Cerebellar cortex (tissue), 1 donor: ENCODE measurements at regions not wholly inside any gene's neighbourhood (a gene's known extent, or its start where the extent isn't known, plus 50 kb on each side); places are given as distances from the start of the nearest gene placed in this dataset.
"Not testable (repeated sequence)": the region's sequence is repeated elsewhere in the genome, so short reads cannot be mapped to it uniquely, and the experiment has no call there.

Experiments
- DNase-seq: peaks from one replicate; pipeline ENCODE4 v3.0.0-alpha.2; 2015; ENCODE audit warnings: low spot score

DNA sequence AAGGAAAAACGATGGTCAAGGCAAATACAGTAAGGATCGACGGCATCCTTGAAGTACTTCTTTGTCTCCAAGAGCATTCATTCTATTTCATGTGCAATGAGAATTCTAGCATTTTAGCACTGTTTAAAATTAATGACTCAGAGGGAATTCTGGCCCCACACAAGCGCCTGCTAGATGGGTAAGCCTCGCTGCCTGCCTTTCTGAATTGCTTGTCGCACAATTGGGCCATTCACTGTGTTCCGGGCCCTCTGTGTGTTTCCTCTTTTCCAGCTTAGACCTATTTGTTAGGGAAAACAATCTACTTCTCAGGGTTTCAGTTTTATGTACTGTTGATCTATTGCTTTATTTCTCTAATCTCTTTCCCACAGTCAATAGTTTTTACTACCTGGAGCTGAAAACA is 204.7 kb upstream of the ZNF32 start:
- no peak for DNase-seq

DNA sequence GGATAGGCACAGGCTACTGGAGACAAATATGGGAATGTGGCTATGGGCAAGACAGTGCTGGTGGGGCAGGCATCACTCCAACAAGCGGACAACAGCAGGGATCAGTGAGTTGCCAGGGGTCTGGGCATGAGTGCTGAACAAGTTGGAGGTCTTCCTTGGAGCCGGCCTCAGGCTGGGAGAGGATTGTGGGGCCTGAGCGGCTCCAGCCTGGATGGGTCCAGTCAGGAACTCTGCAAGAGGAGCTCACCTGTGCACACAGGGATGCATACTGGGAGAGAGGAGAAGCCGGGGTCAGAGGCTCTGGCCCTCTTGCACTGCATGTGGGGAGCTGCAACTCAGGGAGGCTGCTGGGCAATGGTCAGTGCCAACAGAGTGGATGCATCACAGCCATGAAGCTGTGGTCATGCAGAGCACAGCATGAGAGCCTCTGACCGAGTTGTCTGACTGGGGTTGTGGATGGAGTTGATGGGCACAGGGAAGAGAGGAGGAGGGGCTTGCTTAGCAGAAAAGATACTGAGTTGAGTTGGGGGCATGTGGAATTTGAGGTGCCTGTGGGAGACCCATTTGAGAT is 204.0 kb upstream of the ZNF32 start:
- no peak for DNase-seq

DNA sequence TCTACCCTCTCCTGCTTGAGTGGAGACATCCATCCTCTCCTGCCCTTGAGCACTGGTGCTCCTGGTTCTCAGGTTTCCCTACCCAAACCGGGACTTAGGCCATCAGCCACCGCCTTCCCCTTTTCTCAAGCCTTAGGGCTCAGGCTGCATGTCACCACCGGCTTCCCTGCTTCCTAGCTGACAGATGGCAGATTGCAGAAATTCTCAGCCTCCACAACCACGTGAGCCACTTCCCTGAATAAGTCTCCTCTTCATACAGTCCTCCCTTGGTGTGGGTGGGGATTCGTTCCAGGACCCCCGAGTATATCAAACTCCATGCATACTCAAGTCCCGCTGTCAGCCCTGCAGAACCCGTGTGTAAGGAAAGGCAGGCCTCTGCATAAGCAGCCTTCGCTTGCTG is 203.5 kb upstream of the ZNF32 start:
- DNase-seq = peak; percentile 67

DNA sequence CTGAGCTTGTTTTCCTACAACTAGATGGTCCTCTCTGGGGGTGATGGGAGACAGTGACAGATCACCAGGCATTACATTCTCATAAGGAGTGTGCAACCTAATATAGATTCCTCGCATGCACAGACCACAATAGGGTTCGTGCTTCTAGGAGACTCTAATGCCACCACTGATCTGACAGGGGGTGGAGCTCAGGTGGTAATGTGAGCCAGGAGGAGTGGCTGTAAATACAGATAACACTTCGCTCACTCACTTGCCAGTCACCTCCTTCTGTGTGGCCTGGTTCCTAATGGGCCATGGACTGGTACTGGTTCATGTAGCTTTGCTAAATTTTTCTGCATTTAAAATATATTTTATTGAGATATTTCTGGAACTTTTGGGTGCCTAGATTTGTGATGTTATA is 202.3 kb upstream of the ZNF32 start:
- DNase-seq = no peak

DNA sequence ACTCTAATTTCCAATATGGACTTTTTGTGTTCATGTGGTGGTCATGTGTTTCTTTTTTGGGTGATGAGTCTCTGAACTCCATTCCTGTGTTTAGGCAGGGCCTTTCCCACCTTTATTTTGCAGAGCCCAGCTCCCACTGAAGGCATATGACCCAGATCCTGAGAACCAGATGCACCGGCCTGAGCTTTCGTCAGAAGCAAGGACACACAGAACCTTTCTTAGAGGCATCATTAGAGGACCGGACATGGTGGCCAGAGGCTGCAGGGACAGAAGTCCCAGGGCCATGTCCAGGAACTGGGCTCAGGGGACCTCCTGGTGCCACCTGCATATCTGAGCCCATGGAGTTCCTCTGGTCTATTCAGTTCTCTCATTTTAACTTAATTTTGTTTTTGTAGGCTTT is 200.9 kb upstream of the ZNF32 start:
- DNase-seq = no peak

DNA sequence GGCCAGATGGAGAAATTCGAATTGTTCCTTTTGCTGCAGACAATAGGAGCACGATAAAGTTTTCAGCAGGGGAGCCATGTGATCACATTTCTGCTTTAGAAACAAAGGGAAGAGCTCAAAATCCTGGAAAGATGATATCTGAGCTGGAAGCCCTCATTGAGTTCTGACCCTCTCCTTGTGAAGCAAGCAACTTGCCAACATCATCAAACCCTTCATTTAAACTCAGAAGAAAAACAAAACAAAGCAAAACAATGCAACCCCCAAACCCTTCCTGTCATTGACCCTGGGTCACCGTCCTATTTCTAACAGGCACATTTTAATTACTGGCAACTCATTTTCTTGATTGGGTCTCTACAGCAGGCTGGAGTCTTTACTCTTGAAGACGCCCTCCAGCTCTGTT is 198.3 kb upstream of the ZNF32 start:
- no peak for DNase-seq

DNA sequence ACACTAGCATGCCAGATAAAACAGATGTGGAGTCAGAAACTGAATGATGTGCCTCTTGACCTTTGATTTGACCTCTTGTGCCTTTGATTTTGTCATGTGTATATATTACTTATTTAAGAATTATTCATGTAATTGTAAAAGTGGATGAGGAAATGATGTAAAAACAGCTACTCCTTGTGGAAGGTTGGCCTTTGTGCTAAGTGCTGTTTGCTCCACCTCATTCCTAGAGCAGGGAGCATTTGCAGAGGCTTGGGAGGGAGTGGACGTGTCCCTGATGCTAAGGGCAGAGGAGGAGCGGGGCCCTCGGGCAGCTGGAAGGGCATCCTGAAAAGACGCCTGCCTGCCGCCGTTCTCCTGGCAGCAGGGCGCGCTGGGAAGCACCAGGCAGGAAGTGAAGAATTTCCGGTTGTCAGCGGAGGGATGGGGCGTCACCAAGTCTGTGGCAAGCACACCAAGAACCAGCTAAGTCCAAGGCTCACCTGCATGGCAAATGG is 197.6 kb upstream of the ZNF32 start:
- DNase-seq = no peak

DNA sequence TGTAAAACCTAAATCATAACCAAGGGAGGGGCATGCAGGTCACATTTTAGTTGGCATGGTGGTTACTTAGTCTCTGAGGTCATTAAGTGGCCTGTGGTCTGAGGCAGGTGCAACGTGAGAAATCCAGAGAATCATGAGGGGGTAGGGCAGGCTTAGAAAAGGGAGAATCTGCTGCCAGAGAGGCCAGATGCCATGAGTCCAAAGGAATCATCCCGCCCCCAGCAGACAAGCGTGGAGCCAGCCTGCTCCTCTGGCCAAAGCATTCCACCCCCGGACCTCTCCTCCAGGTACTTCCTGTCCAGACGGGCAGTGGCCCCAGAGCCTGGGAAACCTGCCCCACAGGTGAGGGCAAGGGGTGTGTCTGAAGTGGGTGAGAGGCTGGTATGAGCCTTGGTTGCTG is 196.4 kb upstream of the ZNF32 start:
- no peak for DNase-seq

DNA sequence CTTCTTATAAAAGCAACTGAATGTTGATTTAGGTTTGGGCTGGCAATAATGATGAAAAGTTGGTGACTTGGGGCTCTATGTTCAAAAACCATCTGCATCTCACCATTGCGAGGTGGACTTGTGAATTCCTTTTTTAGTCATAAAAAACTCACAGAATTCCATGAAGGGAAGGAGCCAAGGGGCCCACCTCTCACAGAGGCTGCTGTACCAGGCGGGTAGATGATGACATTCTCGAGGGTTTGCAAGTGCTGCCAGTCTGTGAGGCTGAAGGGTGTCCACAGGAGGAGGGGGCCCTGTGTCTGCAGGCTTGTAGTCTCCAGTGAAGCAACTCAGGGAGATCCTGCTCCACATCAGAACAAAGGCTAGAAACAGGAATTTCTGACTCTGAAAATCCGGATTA is 195.5 kb upstream of the ZNF32 start:
- DNase-seq = no peak

DNA sequence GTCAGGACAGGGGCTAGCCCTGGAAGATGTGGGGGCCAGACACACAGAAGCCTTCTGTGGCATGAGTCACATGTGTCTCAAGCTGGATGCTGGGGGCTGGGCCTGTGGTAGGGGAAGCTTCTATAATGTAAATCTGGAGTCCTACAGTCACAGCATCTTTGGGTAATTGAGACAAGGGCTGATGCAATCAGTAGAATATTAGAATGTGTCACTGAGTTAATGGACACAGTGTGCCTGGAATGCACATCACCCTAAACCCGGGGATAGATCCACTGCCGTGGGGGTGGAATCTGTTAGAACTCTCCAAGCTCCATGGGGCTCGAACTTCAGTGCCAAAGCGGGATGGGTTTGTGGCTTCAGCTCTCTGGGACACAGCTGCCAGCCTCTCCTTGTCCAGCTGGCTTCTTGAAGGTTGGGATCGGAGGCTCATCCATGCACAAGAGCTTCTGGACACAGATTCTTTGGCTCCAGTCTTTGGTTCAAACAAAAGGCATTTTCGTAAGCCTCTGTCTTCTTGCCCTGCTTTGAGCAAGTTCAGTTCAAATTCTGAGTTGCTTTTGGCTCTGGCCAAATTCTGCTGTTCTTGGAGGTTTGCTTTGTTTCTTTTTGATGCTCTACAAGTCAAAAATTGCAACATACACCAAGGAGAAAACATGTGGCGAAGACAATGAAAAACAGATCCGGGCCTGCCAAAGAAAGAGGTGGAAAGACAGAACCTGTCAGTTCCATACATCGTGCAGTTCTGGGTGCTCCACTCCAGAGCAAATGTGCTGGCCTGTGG is 194.8 kb upstream of the ZNF32 start:
- no peak for DNase-seq

DNA sequence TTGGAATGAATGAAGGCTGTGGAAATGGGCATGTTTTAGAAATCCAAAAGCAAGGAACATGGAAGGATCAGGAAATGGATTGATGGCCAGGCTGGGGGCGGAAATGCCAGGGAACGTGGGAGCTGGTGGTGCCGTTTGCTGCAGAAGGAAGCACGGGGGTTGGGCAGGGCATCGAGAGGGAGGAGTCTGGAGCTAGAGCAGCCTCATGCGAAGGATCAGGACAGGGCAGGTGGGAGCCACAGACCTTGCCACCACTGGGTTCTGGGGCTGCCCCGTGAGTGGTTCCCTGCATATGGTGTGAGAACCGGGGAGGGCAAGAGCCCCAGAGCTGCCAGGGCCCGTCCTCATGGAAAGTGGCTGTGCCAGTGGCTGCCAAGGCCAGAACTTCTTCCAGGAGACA is 193.8 kb upstream of the ZNF32 start:
- DNase-seq = no peak

DNA sequence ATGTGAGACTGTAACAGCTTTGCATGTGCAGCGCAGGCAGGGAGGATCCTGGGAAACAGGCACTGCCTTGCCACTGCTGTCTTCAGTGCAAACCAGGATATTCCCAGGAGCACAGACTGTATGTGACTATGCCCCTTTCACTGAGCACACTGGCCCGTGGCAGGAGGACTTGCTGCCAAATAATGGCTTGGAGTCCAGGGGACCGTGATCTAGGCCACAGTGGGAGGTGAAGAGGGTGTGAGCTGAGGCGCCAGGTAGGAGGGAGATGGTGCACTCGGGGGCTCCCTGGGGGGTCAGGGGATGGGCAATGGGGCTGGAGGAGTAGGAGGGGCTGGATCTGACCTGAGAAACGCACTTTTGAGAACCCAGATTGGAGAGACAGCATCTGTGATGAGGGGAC is 193.4 kb upstream of the ZNF32 start:
- DNase-seq = no peak

DNA sequence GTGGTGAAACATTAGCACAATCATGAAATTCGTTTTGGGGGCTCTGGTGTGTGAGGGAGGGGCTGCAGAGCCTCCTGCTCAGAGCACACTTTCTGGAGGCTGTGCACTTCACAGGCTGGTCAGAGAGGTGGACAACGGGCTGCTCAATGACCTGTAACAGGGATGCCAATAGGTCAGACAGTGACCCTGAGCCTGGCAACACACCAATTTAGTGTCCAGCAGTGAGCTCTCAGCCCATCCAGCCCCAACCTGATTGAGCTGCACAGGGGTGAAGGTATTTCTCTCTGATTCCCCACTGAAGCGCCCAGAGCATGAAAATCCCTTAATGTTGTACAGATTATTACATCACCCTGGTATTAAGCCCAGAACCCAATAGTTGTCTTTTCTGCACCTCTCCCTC is 191.3 kb upstream of the ZNF32 start:
- DNase-seq = no peak

DNA sequence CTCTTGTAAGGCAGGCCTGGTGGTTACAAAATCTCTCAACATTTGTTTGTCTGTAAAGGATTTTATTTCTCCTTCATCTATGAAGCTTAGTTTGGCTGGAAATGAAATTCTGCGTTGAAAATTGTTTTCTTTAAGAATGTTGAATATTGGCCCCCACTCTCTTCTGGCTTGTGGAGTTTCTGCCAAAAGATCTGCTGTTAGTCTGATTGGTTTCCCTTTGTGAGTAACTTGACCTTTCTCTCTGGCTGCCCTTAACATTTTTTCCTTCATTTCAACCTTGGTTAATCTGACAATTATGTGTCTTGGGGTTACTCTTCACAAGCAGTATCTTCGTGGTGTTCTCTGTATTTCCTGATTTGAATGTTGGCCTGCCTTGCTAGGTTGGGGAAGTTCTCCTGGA is 186.1 kb upstream of the ZNF32 start:
- not testable (repeated sequence) for DNase-seq

DNA sequence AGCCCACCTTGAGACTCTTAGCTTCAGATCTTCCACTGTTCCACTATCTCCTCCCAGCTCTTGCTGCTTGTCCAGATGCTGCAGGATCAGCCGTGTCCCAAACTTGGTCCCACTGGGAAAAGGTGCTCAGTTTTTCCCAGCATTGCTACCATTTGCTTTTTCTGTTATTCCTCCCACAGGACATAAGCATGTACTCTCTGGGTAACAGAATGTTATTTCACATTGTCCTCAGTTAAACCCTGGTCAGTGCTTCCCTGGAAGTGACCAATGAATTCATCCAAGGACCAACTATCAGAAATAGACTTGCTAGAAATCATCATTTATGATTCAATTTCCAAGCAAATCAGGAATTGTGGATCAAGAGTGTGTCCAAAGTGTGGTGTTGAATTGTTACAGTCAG is 179.2 kb upstream of the ZNF32 start:
- no peak for DNase-seq

DNA sequence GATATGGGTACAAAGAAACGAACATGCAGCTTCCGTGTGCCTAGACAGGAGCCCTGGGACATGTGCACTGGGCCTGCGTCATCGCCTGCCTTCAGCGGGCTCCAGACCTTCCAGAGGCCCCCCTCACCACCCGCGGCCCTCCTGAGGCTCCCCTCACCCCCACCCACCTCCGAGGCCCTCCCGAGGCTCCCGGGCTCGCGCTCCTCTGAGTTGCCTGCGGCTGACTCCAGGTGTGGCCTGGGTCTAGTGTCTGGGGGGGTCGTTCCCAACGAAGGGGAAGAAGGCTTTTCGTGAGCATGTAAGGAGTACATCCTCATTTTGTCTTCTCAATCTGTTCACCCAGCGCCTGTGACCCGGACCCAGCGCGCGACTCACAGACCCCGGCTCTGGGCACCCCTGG is 177.3 kb upstream of the ZNF32 start:
- no peak for DNase-seq

DNA sequence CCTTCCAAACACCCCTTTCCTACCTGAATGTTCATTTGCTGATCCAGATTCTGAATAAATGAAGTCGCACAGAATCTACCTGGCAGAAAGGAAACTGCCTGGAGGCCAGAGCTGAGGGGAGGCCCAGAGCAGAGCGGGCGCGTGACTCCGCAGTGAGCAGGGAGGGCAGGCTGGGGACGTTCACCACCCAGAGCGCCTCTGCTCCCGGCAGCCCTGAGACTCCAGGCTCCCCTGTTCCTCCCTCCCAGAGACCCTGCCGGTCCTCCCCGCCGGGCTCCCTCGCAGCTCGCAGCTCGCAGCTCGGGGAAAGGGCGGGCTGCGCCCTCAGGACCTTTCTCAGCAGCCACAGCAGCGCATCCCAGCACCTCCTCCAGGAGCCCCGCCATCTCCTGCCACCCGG is 176.7 kb upstream of the ZNF32 start:
- DNase-seq = no peak

DNA sequence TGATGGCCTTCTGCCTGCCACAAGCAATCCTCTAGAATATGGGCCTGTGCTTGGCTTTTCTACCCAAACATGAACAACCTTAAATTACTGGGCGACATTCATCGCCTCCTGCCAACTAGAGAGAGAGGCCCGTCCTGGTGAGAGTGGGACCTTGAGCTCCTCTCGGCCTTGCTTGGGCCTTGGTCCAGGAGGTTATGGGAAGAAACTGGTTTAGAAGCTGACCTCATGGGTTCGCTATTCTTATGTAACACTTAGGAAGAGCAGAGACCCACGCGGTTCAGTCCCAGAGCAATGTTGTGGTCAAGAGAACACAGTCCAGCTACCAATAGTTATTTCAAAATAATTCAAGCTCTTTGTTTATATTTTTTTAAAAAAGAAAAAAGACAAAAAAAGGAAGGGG is 176.3 kb upstream of the ZNF32 start:
- no peak for DNase-seq

DNA sequence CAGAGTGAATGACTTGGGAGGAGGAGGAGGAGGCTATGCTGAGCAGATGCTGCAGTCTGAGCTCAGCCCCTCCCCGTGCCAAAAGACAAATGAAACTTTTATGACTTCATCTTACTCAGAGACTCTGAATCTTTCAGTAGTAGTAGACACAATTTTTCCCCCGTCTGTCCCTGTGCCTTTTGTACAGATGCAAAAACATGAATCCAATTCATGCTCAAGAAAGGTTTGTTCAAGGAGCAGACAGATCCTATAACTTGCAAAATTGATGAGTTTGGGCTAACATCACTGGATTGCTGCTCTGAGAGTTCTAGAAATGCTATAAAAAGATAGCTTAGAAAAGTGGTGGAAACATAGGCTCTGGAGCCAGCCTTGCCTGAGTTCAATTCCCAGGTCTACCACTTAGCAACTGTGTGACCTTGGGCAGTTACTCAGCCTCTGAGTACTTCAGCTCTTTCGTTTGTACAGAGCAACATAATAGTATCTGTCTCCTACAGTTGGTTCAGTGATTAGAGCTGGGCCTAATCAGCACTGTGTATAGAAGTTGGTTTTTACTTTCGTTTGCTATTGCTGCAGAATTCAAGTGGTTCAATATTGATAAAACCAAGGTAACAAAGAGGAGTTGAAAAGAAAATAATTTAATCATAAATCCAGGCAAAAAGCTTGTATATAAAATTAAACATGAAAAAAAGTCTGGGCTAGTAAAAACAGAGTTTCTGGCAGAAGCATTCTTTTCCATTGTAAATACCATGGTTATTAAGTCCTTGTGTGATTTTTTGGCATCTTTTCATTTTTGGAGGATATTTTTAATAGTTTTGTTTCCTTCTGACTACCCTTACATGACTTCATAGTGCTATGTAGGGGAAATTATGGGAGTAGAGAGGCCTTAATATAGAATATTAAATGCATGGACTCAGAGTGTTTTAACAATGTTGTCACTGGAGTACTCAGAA is 174.2 kb upstream of the ZNF32 start:
- no peak for DNase-seq

DNA sequence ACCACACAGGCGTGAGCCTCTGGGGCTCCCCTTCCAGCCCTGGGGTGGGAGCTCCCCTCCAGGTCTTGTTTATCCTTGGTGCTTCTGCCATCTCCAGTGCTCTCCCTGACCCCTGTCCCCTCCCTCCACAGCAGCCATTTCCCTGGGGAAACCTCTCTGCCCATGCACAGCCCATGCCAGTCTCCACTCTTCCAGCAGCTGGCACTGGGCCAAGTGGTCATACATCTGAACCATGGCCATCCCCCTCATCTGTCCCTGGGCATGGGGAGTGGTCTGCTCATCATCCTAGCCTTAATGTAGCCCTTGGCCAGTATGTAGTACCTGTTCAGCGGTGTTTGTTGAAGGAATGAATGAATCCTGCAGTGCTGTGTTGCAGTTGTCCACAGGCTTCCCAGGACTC is 172.4 kb upstream of the ZNF32 start:
- DNase-seq = no peak

DNA sequence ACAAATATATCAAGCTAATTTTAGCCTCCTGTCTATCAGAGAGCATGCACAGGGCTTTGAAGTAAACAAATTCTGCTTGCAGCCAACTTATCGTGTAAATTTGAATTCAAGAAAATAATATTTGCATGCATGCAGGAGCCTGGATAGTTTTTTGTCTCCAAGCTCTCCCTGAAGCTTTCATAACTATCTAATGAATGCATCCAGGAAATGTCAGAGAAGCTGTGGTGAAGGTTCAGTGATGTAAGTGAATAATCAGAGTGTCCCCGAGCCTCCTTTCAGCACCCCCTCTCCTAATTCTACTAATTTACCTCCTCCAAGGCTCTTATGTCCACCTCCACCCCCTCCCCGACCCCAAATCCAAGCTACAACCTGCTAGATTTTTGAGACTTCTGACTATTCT is 172.0 kb upstream of the ZNF32 start:
- no peak for DNase-seq

DNA sequence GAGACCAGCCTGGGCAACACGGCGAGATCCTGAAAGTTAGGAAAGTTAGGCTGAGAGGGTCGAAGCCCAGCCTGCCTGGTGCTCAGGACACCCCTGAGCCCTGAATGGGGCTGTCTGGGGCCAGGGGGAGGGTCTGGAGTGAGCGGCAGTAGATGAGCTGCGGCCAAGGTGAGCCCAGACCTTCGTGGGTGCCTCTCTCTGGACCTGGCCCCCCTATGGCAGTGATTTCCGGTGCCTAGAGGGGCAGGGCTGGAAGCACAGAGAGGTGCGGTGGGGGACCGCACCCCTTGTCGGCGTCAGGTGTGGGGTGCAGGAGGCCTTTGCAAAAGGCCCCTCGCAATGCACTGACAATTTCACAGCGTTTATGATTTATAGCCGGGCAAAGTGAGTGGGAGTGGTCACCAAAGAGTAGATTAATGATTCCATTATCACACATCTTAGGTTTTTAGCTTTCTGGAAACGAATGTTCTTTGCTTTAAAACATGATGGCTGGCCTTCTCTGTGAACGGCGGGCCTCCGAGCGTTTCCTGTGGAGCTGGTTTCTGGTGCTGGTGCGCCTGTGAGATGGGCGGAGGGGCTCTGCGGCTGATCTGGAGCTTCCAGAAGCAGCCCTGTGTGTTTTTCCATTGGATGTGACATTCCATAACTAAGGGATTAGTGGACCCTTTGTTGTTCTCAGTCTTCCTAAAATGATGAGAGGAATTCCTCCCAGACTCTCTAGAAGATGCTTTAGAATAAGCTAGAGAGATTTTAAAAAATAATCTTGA is 171.0 kb upstream of the ZNF32 start:
- no peak for DNase-seq
